ENCODE measurements at regions not wholly inside any gene's neighbourhood (a gene's known extent, or its start where the extent isn't known, plus 50 kb on each side); places are given as distances from the start of the nearest gene placed in this dataset.

DNA sequence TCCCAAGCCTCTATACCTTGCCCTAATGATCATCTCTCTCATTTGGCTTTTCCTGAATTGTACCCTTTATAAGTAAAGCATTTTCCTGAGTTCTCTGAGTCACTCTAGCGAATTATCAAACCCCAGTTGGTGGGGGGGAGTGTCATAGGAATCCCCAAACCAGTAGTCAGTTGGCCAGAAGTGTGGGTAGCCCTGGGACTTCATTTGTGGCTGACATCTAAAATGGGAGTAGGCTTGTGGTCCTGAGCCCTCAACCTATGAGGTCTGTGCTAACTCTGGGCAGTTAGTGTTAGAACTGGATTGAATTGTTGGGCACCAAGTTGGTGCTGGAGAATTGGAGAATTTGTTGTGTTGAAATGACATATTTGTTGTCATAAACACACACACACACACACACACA, 91.3 kb downstream of the BBS10 start:
- no peak overlapping the region for H3K27ac ChIP-seq
- WGBS (ENCODE audit: missing lambda C conversion rate), result 14% methylated on average over 1 of the region's 1 CpG
- no peak for FAIRE-seq
- ChIA-PET POLR2A (no interaction called here), CTCF (no interaction called here)
- DNase-seq (ENCODE audit: low read depth in 1 of 2, low spot score in 1 of 2), result no peak
- TF ChIP-seq RFX5 (IDR thresholded peaks at IDR 0.05), result no peak
- TF ChIP-seq, protein P1, sequence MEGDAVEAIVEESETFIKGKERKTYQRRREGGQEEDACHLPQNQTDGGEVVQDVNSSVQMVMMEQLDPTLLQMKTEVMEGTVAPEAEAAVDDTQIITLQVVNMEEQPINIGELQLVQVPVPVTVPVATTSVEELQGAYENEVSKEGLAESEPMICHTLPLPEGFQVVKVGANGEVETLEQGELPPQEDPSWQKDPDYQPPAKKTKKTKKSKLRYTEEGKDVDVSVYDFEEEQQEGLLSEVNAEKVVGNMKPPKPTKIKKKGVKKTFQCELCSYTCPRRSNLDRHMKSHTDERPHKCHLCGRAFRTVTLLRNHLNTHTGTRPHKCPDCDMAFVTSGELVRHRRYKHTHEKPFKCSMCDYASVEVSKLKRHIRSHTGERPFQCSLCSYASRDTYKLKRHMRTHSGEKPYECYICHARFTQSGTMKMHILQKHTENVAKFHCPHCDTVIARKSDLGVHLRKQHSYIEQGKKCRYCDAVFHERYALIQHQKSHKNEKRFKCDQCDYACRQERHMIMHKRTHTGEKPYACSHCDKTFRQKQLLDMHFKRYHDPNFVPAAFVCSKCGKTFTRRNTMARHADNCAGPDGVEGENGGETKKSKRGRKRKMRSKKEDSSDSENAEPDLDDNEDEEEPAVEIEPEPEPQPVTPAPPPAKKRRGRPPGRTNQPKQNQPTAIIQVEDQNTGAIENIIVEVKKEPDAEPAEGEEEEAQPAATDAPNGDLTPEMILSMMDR (IDR thresholded peaks at IDR 0.05), result no peak
- no peak for TF ChIP-seq BHLHE40 (IDR thresholded peaks at IDR 0.05; ENCODE audit: low read depth, low read length)
- no peak for TF ChIP-seq ZC3H11A (IDR thresholded peaks at IDR 0.05)
- TF ChIP-seq, protein P2, sequence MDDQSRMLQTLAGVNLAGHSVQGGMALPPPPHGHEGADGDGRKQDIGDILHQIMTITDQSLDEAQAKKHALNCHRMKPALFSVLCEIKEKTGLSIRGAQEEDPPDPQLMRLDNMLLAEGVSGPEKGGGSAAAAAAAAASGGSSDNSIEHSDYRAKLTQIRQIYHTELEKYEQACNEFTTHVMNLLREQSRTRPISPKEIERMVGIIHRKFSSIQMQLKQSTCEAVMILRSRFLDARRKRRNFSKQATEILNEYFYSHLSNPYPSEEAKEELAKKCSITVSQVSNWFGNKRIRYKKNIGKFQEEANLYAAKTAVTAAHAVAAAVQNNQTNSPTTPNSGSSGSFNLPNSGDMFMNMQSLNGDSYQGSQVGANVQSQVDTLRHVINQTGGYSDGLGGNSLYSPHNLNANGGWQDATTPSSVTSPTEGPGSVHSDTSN (IDR thresholded peaks at IDR 0.05), result no peak
- TF ChIP-seq ZSCAN20 (CRISPR knock-in tag; IDR thresholded peaks at IDR 0.05), result no peak
- TF ChIP-seq NFE2L2 (conservative IDR thresholded peaks at IDR 0.05; ENCODE audit: low read length), result no peak
- TF ChIP-seq CHD4 (IDR thresholded peaks at IDR 0.05; ENCODE audit: borderline replicate concordance), result no peak
- TF ChIP-seq, protein P3, sequence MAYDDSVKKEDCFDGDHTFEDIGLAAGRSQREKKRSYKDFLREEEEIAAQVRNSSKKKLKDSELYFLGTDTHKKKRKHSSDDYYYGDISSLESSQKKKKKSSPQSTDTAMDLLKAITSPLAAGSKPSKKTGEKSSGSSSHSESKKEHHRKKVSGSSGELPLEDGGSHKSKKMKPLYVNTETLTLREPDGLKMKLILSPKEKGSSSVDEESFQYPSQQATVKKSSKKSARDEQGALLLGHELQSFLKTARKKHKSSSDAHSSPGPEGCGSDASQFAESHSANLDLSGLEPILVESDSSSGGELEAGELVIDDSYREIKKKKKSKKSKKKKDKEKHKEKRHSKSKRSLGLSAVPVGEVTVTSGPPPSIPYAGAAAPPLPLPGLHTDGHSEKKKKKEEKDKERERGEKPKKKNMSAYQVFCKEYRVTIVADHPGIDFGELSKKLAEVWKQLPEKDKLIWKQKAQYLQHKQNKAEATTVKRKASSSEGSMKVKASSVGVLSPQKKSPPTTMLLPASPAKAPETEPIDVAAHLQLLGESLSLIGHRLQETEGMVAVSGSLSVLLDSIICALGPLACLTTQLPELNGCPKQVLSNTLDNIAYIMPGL (CRISPR knock-in tag; IDR thresholded peaks at IDR 0.05; ENCODE audit: borderline replicate concordance), result no peak
- no peak for TF ChIP-seq SMC3 (IDR thresholded peaks at IDR 0.05)
- no peak for TF ChIP-seq MYC (IDR thresholded peaks at IDR 0.05; ENCODE audit: borderline replicate concordance, low read length)
- no peak for TF ChIP-seq HOXB13 (CRISPR knock-in tag; IDR thresholded peaks at IDR 0.05; ENCODE audit: low read depth)
- TF ChIP-seq EHMT2 (IDR thresholded peaks at IDR 0.05; ENCODE audit: low read depth), result no peak
- TF ChIP-seq, protein P4, sequence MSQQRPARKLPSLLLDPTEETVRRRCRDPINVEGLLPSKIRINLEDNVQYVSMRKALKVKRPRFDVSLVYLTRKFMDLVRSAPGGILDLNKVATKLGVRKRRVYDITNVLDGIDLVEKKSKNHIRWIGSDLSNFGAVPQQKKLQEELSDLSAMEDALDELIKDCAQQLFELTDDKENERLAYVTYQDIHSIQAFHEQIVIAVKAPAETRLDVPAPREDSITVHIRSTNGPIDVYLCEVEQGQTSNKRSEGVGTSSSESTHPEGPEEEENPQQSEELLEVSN (IDR thresholded peaks at IDR 0.05; ENCODE audit: borderline replicate concordance, low read depth), result no peak
- no peak for TF ChIP-seq MAFK (IDR thresholded peaks at IDR 0.05; ENCODE audit: partially characterized antibody)
- TF ChIP-seq GATA3 (IDR thresholded peaks at IDR 0.05; ENCODE audit: borderline replicate concordance), result no peak
- no peak for TF ChIP-seq PHF8 (IDR thresholded peaks at IDR 0.05; ENCODE audit: borderline replicate concordance, low read depth)
- H3K9me3 ChIP-seq, result 0 out of 3 replicates have a peak, but pooled peaks cover 3% of the 10 kb centered on the region
- no peaks in the 10 kb centered on the region for H3K4me1 ChIP-seq
- ATAC-seq, result no peak
- H3K4me3 ChIP-seq, result no peak overlapping the region
- H3K4me2 ChIP-seq, result no peak overlapping the region

DNA sequence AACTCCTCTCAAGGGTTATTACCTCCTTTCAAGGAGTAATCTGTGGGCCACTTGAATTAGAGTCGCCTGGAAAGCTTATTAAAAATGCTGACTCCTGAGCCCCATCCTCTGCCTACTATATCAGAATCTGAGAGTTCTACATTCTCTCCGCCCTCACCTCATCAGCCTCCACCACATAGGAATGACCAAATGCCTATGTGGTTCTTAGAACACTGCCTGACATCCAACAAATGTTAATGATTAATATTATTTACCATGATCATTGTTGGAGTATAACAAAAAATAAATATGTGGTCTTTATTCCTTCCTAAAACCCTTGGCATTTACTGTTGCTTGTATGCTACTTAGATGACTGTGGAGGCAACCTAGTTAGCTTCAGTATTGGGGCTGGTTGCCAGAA, 91.9 kb downstream of the BBS10 start:
- ATAC-seq (no peak), FAIRE-seq (no peak), DNase-seq (ENCODE audit: low read depth in 1 of 2, low spot score in 1 of 2) (no peak)
- Histone ChIP-seq H3K4me3 (no peak overlapping the region), H3K4me1 (no peaks in the 10 kb centered on the region), H3K27ac (no peak overlapping the region), H3K9me3 (no peaks in the 10 kb centered on the region), H3K4me2 (no peak overlapping the region)
- ChIA-PET POLR2A (no interaction called here), CTCF (interaction anchor here (1.3 kb wide), 1 partner anchor 79 kb away, joined by 3 read pairs; no protein-coding TSS in a partner anchor)
- TF ChIP-seq, protein P5, sequence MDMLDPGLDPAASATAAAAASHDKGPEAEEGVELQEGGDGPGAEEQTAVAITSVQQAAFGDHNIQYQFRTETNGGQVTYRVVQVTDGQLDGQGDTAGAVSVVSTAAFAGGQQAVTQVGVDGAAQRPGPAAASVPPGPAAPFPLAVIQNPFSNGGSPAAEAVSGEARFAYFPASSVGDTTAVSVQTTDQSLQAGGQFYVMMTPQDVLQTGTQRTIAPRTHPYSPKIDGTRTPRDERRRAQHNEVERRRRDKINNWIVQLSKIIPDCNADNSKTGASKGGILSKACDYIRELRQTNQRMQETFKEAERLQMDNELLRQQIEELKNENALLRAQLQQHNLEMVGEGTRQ (IDR thresholded peaks at IDR 0.05), result no peak
- no peak for TF ChIP-seq JUN (IDR thresholded peaks at IDR 0.05)
- no peak for TF ChIP-seq NFE2L2 (conservative IDR thresholded peaks at IDR 0.05; ENCODE audit: low read length)
- no peak for TF ChIP-seq HEYL (CRISPR knock-in tag; IDR thresholded peaks at IDR 0.05)
- TF ChIP-seq ZFP36 (IDR thresholded peaks at IDR 0.05; ENCODE audit: borderline replicate concordance, partially characterized antibody), result no peak
- no peak for TF ChIP-seq NR3C1 (IDR thresholded peaks at IDR 0.05)
- 48% methylated on average over 2 of the region's 2 CpGs for WGBS (ENCODE audit: missing lambda C conversion rate)
